SK-N-SH (cell line): ENCODE measurements at regions not wholly inside any gene's neighbourhood (a gene's known extent, or its start where the extent isn't known, plus 50 kb on each side); places are given as distances from the start of the nearest gene placed in this dataset.

ENCODE experiments used
- ELF1 ChIP-seq: IDR thresholded peaks from 2 replicates; pipeline ENCODE4 v1.4.0; 2012
- GATA2 ChIP-seq: sonication (generic); formaldehyde crosslinking; IDR thresholded peaks from 2 replicates; pipeline ENCODE4 v1.5.0; 2020; ENCODE audit warnings: mild to moderate bottlenecking, missing genetic modification reagents

- TF ChIP-seq ELF1 (no peak), GATA2 (no peak)
These were observed 187.0 kb downstream of the SOX9 start for GRCh38 chr17:72307836-72308235.
